DOHH2 (cell line): ENCODE measurements at regions not wholly inside any gene's neighbourhood (a gene's known extent, or its start where the extent isn't known, plus 50 kb on each side); places are given as distances from the start of the nearest gene placed in this dataset.

Source experiments
- EZH2phosphoT487 ChIP-seq: fragments of 200-600 bp; sonication (generic); IDR thresholded peaks from 2 replicates; pipeline ENCODE4 v1.6.1; 2017; ENCODE audit warnings: borderline replicate concordance, mild to moderate bottlenecking, antibody characterized with exemption, low read length, moderate library complexity, mixed read lengths
- TF ChIP-seq, protein P1 (sequence below): fragments of 200-600 bp; sonication (generic); IDR thresholded peaks from one replicate; pipeline ENCODE4 v1.5.1; 2014; ENCODE audit warnings: antibody characterized with exemption, mild to moderate bottlenecking, low read depth, low read length; ENCODE audit not compliant: poor library complexity, severe bottlenecking

- TF ChIP-seq, protein P1, sequence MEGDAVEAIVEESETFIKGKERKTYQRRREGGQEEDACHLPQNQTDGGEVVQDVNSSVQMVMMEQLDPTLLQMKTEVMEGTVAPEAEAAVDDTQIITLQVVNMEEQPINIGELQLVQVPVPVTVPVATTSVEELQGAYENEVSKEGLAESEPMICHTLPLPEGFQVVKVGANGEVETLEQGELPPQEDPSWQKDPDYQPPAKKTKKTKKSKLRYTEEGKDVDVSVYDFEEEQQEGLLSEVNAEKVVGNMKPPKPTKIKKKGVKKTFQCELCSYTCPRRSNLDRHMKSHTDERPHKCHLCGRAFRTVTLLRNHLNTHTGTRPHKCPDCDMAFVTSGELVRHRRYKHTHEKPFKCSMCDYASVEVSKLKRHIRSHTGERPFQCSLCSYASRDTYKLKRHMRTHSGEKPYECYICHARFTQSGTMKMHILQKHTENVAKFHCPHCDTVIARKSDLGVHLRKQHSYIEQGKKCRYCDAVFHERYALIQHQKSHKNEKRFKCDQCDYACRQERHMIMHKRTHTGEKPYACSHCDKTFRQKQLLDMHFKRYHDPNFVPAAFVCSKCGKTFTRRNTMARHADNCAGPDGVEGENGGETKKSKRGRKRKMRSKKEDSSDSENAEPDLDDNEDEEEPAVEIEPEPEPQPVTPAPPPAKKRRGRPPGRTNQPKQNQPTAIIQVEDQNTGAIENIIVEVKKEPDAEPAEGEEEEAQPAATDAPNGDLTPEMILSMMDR: no peak
- TF ChIP-seq EZH2phosphoT487: no peak
Observed at GRCh38 chr11:37512156-37512780, 914.2 kb upstream of the RAG2 start.
